ENCODE measurements at regions not wholly inside any gene's neighbourhood (a gene's known extent, or its start where the extent isn't known, plus 50 kb on each side); places are given as distances from the start of the nearest gene placed in this dataset.

DNA sequence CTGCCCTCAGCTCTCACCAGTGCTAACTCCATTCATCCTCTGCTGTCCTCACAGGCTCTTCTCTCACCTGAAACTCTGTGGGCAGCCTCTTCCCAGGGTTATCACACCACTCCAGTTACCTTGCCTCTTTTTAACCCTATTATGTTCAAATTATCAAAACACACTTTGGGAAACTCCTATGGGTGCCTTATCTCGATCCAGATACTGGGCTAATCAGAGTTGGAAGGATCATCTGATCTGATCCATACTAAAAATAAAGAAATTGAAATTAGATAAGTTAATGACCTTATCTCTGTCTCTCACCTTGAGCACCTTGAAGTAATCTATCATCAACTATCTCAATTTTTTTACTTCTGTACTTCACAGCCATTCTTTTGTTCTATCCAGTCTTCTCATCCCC lies 300.5 kb upstream of the ISL1 start:
- no peak for DNase-seq
- Histone ChIP-seq H3K9ac (ENCODE audit: low read depth, low read length) (no peak overlapping the region), H3K36me3 (ENCODE audit: insufficient read depth, low read length) (no peaks in the 10 kb centered on the region), H3K4me1 (ENCODE audit: insufficient read depth, low read length) (no peaks in the 10 kb centered on the region), H3K9me3 (ENCODE audit: insufficient read depth, low read length, severe bottlenecking) (no peaks in the 10 kb centered on the region), H4K20me1 (ENCODE audit: insufficient read depth, low read length) (no peaks in the 10 kb centered on the region), H3K27ac (ENCODE audit: low read length) (no peak overlapping the region), H2AFZ (ENCODE audit: low read depth, low read length) (no peak overlapping the region), H3K4me3 (ENCODE audit: low read depth in 1 of 2, low read length in 2 of 2) (no peak overlapping the region), H3K27me3 (ENCODE audit: insufficient read depth, low read length, poor library complexity) (no peaks in the 10 kb centered on the region), H3K4me2 (ENCODE audit: insufficient read depth, low read length) (no peak overlapping the region), H3K79me2 (ENCODE audit: insufficient read depth, low read length) (no peaks in the 10 kb centered on the region)
- ATAC-seq (ENCODE audit: insufficient read depth, low read depth): no peak
- TF ChIP-seq, protein P1, sequence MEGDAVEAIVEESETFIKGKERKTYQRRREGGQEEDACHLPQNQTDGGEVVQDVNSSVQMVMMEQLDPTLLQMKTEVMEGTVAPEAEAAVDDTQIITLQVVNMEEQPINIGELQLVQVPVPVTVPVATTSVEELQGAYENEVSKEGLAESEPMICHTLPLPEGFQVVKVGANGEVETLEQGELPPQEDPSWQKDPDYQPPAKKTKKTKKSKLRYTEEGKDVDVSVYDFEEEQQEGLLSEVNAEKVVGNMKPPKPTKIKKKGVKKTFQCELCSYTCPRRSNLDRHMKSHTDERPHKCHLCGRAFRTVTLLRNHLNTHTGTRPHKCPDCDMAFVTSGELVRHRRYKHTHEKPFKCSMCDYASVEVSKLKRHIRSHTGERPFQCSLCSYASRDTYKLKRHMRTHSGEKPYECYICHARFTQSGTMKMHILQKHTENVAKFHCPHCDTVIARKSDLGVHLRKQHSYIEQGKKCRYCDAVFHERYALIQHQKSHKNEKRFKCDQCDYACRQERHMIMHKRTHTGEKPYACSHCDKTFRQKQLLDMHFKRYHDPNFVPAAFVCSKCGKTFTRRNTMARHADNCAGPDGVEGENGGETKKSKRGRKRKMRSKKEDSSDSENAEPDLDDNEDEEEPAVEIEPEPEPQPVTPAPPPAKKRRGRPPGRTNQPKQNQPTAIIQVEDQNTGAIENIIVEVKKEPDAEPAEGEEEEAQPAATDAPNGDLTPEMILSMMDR (IDR thresholded peaks at IDR 0.05; ENCODE audit: borderline replicate concordance, extremely low read depth, low read length, poor library complexity, severe bottlenecking): no peak

DNA sequence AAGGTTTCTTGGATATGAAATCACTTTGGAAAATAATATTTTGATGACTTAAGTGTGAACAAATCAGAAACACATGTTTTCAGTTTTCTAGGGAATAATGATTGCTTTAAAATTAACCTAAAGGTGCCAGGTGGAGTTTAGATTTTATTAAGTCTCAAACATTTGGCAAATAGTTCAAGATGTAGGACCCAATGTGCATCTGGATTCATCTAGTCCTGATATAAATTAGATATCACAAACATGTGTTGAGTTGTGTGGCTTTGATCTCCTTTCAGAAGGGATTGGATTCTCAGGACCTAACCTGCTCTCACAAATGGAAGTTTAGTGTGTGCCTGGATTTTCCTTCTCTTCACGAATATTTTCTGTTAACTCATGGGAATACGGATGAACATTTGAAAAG lies 291.4 kb upstream of the ISL1 start:
- H3K79me2 ChIP-seq (ENCODE audit: insufficient read depth, low read length): no peaks in the 10 kb centered on the region
- no peak overlapping the region for H3K4me2 ChIP-seq (ENCODE audit: insufficient read depth, low read length)
- no peak for ATAC-seq (ENCODE audit: insufficient read depth, low read depth)
- H3K9me3 ChIP-seq (ENCODE audit: insufficient read depth, low read length, severe bottlenecking): no peaks in the 10 kb centered on the region
- H3K36me3 ChIP-seq (ENCODE audit: insufficient read depth, low read length): no peaks in the 10 kb centered on the region
- no peaks in the 10 kb centered on the region for H4K20me1 ChIP-seq (ENCODE audit: insufficient read depth, low read length)
- no peak overlapping the region for H2AFZ ChIP-seq (ENCODE audit: low read depth, low read length)
- H3K27ac ChIP-seq (ENCODE audit: low read length): no peak overlapping the region
- no peak overlapping the region for H3K4me3 ChIP-seq (ENCODE audit: low read depth in 1 of 2, low read length in 2 of 2)
- DNase-seq: no peak
- H3K4me1 ChIP-seq (ENCODE audit: insufficient read depth, low read length): no peaks in the 10 kb centered on the region
- no peaks in the 10 kb centered on the region for H3K27me3 ChIP-seq (ENCODE audit: insufficient read depth, low read length, poor library complexity)
- TF ChIP-seq, protein P1 (IDR thresholded peaks at IDR 0.05; ENCODE audit: borderline replicate concordance, extremely low read depth, low read length, poor library complexity, severe bottlenecking): no peak
- no peak for TF ChIP-seq EZH2 (IDR thresholded peaks at IDR 0.05; ENCODE audit: borderline replicate concordance, low read depth, low read length, severe bottlenecking)
- no peak overlapping the region for H3K9ac ChIP-seq (ENCODE audit: low read depth, low read length)

DNA sequence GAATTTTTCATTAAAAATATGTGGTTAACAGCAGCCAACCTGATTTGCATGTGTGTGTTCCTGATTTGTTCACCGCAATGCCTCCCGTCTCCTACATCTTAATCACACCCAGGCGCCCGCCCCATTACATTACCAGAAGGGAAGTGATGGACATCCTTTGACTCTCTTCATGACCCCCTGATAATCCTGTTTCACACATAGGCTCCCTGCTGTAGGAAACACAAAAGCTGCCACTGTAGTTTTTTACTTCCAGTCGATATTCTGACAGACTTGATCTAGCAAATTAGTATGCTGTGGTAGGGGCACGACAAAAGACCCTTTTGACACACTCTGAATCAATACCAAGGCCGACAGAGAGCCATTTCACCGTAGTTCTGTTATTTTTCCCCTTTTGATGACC lies 287.8 kb upstream of the ISL1 start:
- H3K27ac ChIP-seq (ENCODE audit: low read length): no peak overlapping the region
- ATAC-seq (ENCODE audit: insufficient read depth, low read depth) (no peak), DNase-seq (no peak)
- TF ChIP-seq, protein P1 (IDR thresholded peaks at IDR 0.05; ENCODE audit: borderline replicate concordance, extremely low read depth, low read length, poor library complexity, severe bottlenecking): no peak
- TF ChIP-seq EZH2 (IDR thresholded peaks at IDR 0.05; ENCODE audit: borderline replicate concordance, low read depth, low read length, severe bottlenecking): no peak
- no peak overlapping the region for H3K4me2 ChIP-seq (ENCODE audit: insufficient read depth, low read length)
- H3K36me3 ChIP-seq (ENCODE audit: insufficient read depth, low read length): no peaks in the 10 kb centered on the region
- H3K4me1 ChIP-seq (ENCODE audit: insufficient read depth, low read length): no peaks in the 10 kb centered on the region
- no peaks in the 10 kb centered on the region for H4K20me1 ChIP-seq (ENCODE audit: insufficient read depth, low read length)
- no peaks in the 10 kb centered on the region for H3K79me2 ChIP-seq (ENCODE audit: insufficient read depth, low read length)
- H3K9ac ChIP-seq (ENCODE audit: low read depth, low read length): no peak overlapping the region
- H3K9me3 ChIP-seq (ENCODE audit: insufficient read depth, low read length, severe bottlenecking): no peaks in the 10 kb centered on the region
- H3K27me3 ChIP-seq (ENCODE audit: insufficient read depth, low read length, poor library complexity): no peaks in the 10 kb centered on the region
- H3K4me3 ChIP-seq (ENCODE audit: low read depth in 1 of 2, low read length in 2 of 2): no peak overlapping the region
- H2AFZ ChIP-seq (ENCODE audit: low read depth, low read length): no peak overlapping the region

DNA sequence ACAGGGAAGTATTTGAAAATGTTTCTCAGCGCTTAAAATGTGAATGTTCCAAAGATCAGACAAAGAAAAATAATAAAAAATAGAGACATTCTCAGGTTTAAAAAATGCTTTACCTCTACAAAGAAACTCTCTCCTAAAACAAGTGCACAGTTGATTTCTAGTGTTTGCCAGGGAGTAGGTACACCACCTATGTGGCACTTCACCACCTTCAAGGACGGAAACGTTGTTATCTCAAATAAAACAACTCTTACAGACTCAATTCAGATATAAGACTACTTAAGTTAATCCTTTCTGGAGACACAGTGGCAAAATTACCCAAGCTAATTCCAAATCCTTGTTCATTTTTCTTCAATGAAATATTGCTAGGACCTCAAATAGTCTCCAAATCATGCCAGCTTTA lies 286.4 kb upstream of the ISL1 start:
- H3K9ac ChIP-seq (ENCODE audit: low read depth, low read length): no peak overlapping the region
- H3K4me2 ChIP-seq (ENCODE audit: insufficient read depth, low read length): no peak overlapping the region
- H3K27ac ChIP-seq (ENCODE audit: low read length): no peak overlapping the region
- TF ChIP-seq EZH2 (IDR thresholded peaks at IDR 0.05; ENCODE audit: borderline replicate concordance, low read depth, low read length, severe bottlenecking): no peak
- TF ChIP-seq, protein P1 (IDR thresholded peaks at IDR 0.05; ENCODE audit: borderline replicate concordance, extremely low read depth, low read length, poor library complexity, severe bottlenecking): no peak
- H3K4me3 ChIP-seq (ENCODE audit: low read depth in 1 of 2, low read length in 2 of 2): no peak overlapping the region
- H3K36me3 ChIP-seq (ENCODE audit: insufficient read depth, low read length): no peaks in the 10 kb centered on the region
- no peaks in the 10 kb centered on the region for H3K27me3 ChIP-seq (ENCODE audit: insufficient read depth, low read length, poor library complexity)
- no peaks in the 10 kb centered on the region for H4K20me1 ChIP-seq (ENCODE audit: insufficient read depth, low read length)
- H3K79me2 ChIP-seq (ENCODE audit: insufficient read depth, low read length): no peaks in the 10 kb centered on the region
- no peak overlapping the region for H2AFZ ChIP-seq (ENCODE audit: low read depth, low read length)
- H3K4me1 ChIP-seq (ENCODE audit: insufficient read depth, low read length): no peaks in the 10 kb centered on the region
- ATAC-seq (ENCODE audit: insufficient read depth, low read depth) (no peak), DNase-seq (no peak)
- no peaks in the 10 kb centered on the region for H3K9me3 ChIP-seq (ENCODE audit: insufficient read depth, low read length, severe bottlenecking)

All from DND-41 (cell line).